Endothelial cell of umbilical vein (primary cell): ENCODE measurements at regions not wholly inside any gene's neighbourhood (a gene's known extent, or its start where the extent isn't known, plus 50 kb on each side); places are given as distances from the start of the nearest gene placed in this dataset.

Experiments used
- EZH2 ChIP-seq: IDR thresholded peaks from 2 replicates; pipeline ENCODE4 v1.6.1; 2012; ENCODE audit warnings: borderline replicate concordance, low read depth, mild to moderate bottlenecking, moderate library complexity, low read length, inconsistent platforms; ENCODE audit not compliant: severe bottlenecking
- MYC ChIP-seq: IDR thresholded peaks from one replicate; pipeline ENCODE4 v1.6.1; 2011; ENCODE audit warnings: mild to moderate bottlenecking, low read depth, low read length
- POLR2A ChIP-seq: IDR thresholded peaks from 2 replicates; pipeline ENCODE4 v1.6.1; 2012; ENCODE audit warnings: low read depth, mild to moderate bottlenecking, control low read depth, low read length
- POLR2AphosphoS5 ChIP-seq: IDR thresholded peaks from 2 replicates; pipeline ENCODE4 v1.6.1; 2012; ENCODE audit warnings: low read depth, mild to moderate bottlenecking, control low read depth, low read length, moderate library complexity; ENCODE audit not compliant: insufficient read depth
- TF ChIP-seq, protein P1 (sequence below), 2 donors: IDR thresholded peaks; 1 replicate in 1 of 2; 2 replicates in 1 of 2; pipeline ENCODE4 v1.5.1; 2011; ENCODE audit warnings: low read length in 2 of 2, mild to moderate bottlenecking in 2 of 2, moderate library complexity in 2 of 2, control low read depth in 1 of 2, inconsistent platforms in 1 of 2, low read depth in 1 of 2; ENCODE audit not compliant: insufficient read depth in 1 of 2; ENCODE audit errors: extremely low read depth in 1 of 2
- TF ChIP-seq, protein P2 (sequence below): IDR thresholded peaks from 2 replicates; pipeline ENCODE4 v1.6.1; 2011; ENCODE audit not compliant: insufficient read depth, insufficient read length

DNA sequence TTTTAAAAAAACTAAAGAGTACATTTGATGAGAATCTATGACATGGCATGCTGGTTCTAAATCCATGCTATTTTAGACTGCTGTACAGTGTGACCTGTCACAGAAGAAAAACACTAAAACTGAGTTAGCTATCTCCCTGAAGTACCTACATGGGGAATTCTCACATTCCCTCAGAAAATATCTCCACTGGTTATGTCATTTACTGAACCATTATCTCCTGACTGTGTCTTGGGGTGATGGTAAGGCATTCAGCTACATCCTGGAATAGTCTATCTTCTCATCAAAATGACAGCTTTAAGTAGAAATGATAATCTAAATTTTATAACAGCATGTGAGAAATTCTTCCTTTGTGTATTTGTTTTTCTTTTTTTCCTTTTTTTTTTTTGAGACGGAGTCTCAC, 172.1 kb upstream of the HTR1E start:
- TF ChIP-seq, protein P1, sequence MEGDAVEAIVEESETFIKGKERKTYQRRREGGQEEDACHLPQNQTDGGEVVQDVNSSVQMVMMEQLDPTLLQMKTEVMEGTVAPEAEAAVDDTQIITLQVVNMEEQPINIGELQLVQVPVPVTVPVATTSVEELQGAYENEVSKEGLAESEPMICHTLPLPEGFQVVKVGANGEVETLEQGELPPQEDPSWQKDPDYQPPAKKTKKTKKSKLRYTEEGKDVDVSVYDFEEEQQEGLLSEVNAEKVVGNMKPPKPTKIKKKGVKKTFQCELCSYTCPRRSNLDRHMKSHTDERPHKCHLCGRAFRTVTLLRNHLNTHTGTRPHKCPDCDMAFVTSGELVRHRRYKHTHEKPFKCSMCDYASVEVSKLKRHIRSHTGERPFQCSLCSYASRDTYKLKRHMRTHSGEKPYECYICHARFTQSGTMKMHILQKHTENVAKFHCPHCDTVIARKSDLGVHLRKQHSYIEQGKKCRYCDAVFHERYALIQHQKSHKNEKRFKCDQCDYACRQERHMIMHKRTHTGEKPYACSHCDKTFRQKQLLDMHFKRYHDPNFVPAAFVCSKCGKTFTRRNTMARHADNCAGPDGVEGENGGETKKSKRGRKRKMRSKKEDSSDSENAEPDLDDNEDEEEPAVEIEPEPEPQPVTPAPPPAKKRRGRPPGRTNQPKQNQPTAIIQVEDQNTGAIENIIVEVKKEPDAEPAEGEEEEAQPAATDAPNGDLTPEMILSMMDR (IDR thresholded peaks at IDR 0.05; ENCODE audit: extremely low read depth in 1 of 2, insufficient read depth in 1 of 2, low read depth in 1 of 2, low read length in 2 of 2), result no peak
- TF ChIP-seq POLR2AphosphoS5 (no peak), POLR2A (no peak), EZH2 (no peak), MYC (no peak)
- TF ChIP-seq, protein P2, sequence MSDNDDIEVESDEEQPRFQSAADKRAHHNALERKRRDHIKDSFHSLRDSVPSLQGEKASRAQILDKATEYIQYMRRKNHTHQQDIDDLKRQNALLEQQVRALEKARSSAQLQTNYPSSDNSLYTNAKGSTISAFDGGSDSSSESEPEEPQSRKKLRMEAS, result no peak
